A549 (cell line): ENCODE measurements at regions not wholly inside any gene's neighbourhood (a gene's known extent, or its start where the extent isn't known, plus 50 kb on each side); places are given as distances from the start of the nearest gene placed in this dataset.

Source experiments
- CTCF ChIP-seq: fragments of >200 bp; sonication (Bioruptor Twin); formaldehyde crosslinking; IDR thresholded peaks from 3 replicates; pipeline ENCODE4 v1.5.1; 2016
- HDAC2 ChIP-seq: fragments of 200-600 bp; sonication (generic); IDR thresholded peaks from 2 replicates; pipeline ENCODE4 v1.6.1; 2016
- HOXA7 ChIP-seq: fragments of 250-450 bp; sonication (Bioruptor Pico); IDR thresholded peaks from 2 replicates; pipeline ENCODE4 v1.5.0; 2020; ENCODE audit warnings: mild to moderate bottlenecking, moderate library complexity
- MAFK ChIP-seq: fragments of 450-650 bp; IDR thresholded peaks from 2 replicates; pipeline ENCODE4 v1.6.1; 2014; ENCODE audit not compliant: partially characterized antibody
- NR3C1 ChIP-seq: fragments of >200 bp; sonication (Bioruptor Twin); formaldehyde crosslinking; IDR thresholded peaks from 3 replicates; pipeline ENCODE4 v1.6.1; 2017
- POLR2A ChIP-seq: IDR thresholded peaks from 2 replicates; pipeline ENCODE4 v1.6.1; 2012; ENCODE audit warnings: mild to moderate bottlenecking, low read length
- RAD21 ChIP-seq, 2 experiments: fragments of >200 bp in 1 of 2; sonication (Bioruptor Twin) in 1 of 2; formaldehyde crosslinking in 1 of 2; IDR thresholded peaks in 1 of 2; conservative IDR thresholded peaks in 1 of 2; 2 replicates in 1 of 2; 3 replicates in 1 of 2; pipeline ENCODE4 v1.6.1; 2012 to 2018; ENCODE audit warnings: inconsistent platforms in 1 of 2
- RARB ChIP-seq: fragments of 250-450 bp; sonication (Bioruptor Pico); IDR thresholded peaks from 2 replicates; pipeline ENCODE4 v1.8.0; 2021; ENCODE audit warnings: mild to moderate bottlenecking, moderate library complexity
- RCOR1 ChIP-seq: fragments of 150-350 bp; IDR thresholded peaks from 2 replicates; pipeline ENCODE4 v1.6.1; 2014; ENCODE audit warnings: antibody characterized with exemption, low read length, low read depth
- REST ChIP-seq: fragments of 200-600 bp; sonication (generic); IDR thresholded peaks from 2 replicates; pipeline ENCODE4 v1.6.1; 2016; ENCODE audit warnings: antibody characterized with exemption, mild to moderate bottlenecking, moderate library complexity
- SMC3 ChIP-seq: fragments of >200 bp; sonication (Bioruptor Twin); formaldehyde crosslinking; IDR thresholded peaks from 3 replicates; pipeline ENCODE4 v1.6.1; 2018; ENCODE audit warnings: inconsistent platforms
- TF ChIP-seq, protein P1 (sequence below): IDR thresholded peaks from 2 replicates; pipeline ENCODE4 v1.6.1; 2012
- TF ChIP-seq, protein P2 (sequence below): fragments of 150-350 bp; IDR thresholded peaks from 2 replicates; pipeline ENCODE4 v1.6.1; 2014; ENCODE audit warnings: low read depth, mild to moderate bottlenecking, low read length

DNA sequence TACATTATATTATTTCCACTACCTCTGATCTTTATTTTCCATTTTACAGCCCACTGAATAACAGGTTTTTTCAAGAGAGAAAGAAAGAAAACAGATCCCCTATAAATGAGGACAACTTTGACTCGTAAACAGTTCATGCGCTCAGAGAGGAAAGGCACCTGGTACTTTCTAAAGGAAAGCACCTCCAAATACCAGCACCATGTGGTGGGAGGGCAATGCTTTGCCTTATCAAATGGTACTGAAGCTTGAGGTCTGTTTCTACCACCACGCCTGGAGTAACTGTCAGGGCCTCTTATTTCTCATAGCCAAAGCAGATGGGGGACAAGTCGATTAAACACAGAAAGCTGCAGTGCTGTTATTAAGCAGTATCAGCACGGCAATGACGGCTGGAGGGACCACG, 510.3 kb upstream of the ZFHX3 start:
- TF ChIP-seq CTCF (no peak), POLR2A (no peak), RARB (CRISPR knock-in tag) (no peak), RCOR1 (no peak), MAFK (no peak), HDAC2 (no peak), SMC3 (no peak), NR3C1 (no peak), REST (no peak), RAD21 (conservative IDR thresholded peaks at IDR 0.05 in 1 of 2, IDR thresholded peaks at IDR 0.05 in 1 of 2) (no peak), HOXA7 (no peak)
- TF ChIP-seq, protein P1, sequence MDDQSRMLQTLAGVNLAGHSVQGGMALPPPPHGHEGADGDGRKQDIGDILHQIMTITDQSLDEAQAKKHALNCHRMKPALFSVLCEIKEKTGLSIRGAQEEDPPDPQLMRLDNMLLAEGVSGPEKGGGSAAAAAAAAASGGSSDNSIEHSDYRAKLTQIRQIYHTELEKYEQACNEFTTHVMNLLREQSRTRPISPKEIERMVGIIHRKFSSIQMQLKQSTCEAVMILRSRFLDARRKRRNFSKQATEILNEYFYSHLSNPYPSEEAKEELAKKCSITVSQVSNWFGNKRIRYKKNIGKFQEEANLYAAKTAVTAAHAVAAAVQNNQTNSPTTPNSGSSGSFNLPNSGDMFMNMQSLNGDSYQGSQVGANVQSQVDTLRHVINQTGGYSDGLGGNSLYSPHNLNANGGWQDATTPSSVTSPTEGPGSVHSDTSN, result no peak
- TF ChIP-seq, protein P2, sequence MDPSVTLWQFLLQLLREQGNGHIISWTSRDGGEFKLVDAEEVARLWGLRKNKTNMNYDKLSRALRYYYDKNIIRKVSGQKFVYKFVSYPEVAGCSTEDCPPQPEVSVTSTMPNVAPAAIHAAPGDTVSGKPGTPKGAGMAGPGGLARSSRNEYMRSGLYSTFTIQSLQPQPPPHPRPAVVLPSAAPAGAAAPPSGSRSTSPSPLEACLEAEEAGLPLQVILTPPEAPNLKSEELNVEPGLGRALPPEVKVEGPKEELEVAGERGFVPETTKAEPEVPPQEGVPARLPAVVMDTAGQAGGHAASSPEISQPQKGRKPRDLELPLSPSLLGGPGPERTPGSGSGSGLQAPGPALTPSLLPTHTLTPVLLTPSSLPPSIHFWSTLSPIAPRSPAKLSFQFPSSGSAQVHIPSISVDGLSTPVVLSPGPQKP, result no peak
